GM21390 (cell line): ENCODE measurements at regions not wholly inside any gene's neighbourhood (a gene's known extent, or its start where the extent isn't known, plus 50 kb on each side); places are given as distances from the start of the nearest gene placed in this dataset.

ENCODE experiments used
- ATAC-seq: cut with Tn5 transposase; IDR thresholded peaks from one replicate; pipeline ENCODE4 v1.9.1; 2021; ENCODE audit not compliant: unreplicated experiment

- no peak for ATAC-seq
These were observed 128.6 kb upstream of the SNX19 start for GRCh38 chr11:131044851-131045250.

- ATAC-seq: no peak
These were observed 136.1 kb upstream of the SNX19 start for GRCh38 chr11:131052367-131052766.

- ATAC-seq: no peak
These were observed 139.8 kb upstream of the SNX19 start for GRCh38 chr11:131056036-131056435.

GRCh38 chr11:131063638-131064037 lies 147.4 kb upstream of the SNX19 start:
- no peak for ATAC-seq

- peak; percentile 89 for ATAC-seq
These were observed 148.2 kb upstream of the SNX19 start for GRCh38 chr11:131064373-131064991.

GRCh38 chr11:131065435-131066413 lies 149.4 kb upstream of the SNX19 start:
- ATAC-seq: no peak

GRCh38 chr11:131066551-131066950 lies 150.3 kb upstream of the SNX19 start:
- no peak for ATAC-seq

- no peak for ATAC-seq
These were observed 154.1 kb upstream of the SNX19 start for GRCh38 chr11:131070365-131070764.

GRCh38 chr11:131073167-131073566 lies 156.9 kb upstream of the SNX19 start:
- no peak for ATAC-seq

GRCh38 chr11:131074573-131074972 lies 158.3 kb upstream of the SNX19 start:
- ATAC-seq: no peak

- no peak for ATAC-seq
These were observed 161.1 kb upstream of the SNX19 start for GRCh38 chr11:131077340-131077739.

GRCh38 chr11:131079036-131079435 lies 162.8 kb upstream of the SNX19 start:
- ATAC-seq: no peak

GRCh38 chr11:131089727-131090245 lies 173.5 kb upstream of the SNX19 start:
- no peak for ATAC-seq

- ATAC-seq: no peak
These were observed 176.2 kb upstream of the SNX19 start for GRCh38 chr11:131092469-131092868.

GRCh38 chr11:131094827-131095226 lies 178.5 kb upstream of the SNX19 start:
- no peak for ATAC-seq

GRCh38 chr11:131095511-131096185 lies 179.4 kb upstream of the SNX19 start:
- ATAC-seq: no peak

GRCh38 chr11:131099013-131099412 lies 182.7 kb upstream of the SNX19 start:
- no peak for ATAC-seq

GRCh38 chr11:131099746-131100145 lies 183.5 kb upstream of the SNX19 start:
- ATAC-seq: no peak

- ATAC-seq: no peak
These were observed 192.5 kb upstream of the SNX19 start for GRCh38 chr11:131108760-131109159.

- ATAC-seq: no peak
These were observed 193.0 kb upstream of the SNX19 start for GRCh38 chr11:131109257-131109656.

GRCh38 chr11:131109790-131110189 lies 193.5 kb upstream of the SNX19 start:
- ATAC-seq: no peak
